K562 (cell line): ENCODE measurements at regions not wholly inside any gene's neighbourhood (a gene's known extent, or its start where the extent isn't known, plus 50 kb on each side); places are given as distances from the start of the nearest gene placed in this dataset.

Experiments
- ATAC-seq: fragments of 200-7000 bp; cut with Tn5 transposase; 3 replicates; pipeline ENCODE4 v1.9.1; 2020; ENCODE audit warnings: moderate library complexity
- BruUV-seq: library from RNA; stranded (reverse); fragments of 400-500 nt; replicated peaks from 2 replicates; lab custom pipeline; 2021; lab: Mats Ljungman, UMichigan
- CTCF ChIA-PET: fragments of 300-600 bp; formaldehyde crosslinking; extraction: SDS; loops from one replicate; lab custom pipeline; 2021; ENCODE audit warnings: low intra/inter-chr PET ratio; lab: Yijun Ruan, JAX
- POLR2A ChIA-PET: fragments of 300-600, 350-650 bp; sonication (Branson Sonifier 250); formaldehyde crosslinking; extraction: SDS; loops from one replicate; lab custom pipeline; 2021; ENCODE audit warnings: antibody characterized with exemption, inconsistent platforms; lab: Yijun Ruan, JAX
- DNase-seq, 4 experiments: peaks; one replicate each; pipeline versions ENCODE4 v3.0.0 to v3.0.0-alpha.2; 2011 to 2018; ENCODE audit warnings: low spot score in 3 of 4, mixed read lengths in 3 of 4; ENCODE audit errors: extremely low read depth in 1 of 4
- FAIRE-seq: peaks from 2 replicates; lab custom pipeline; 2011; peaks lifted over from hg19 to GRCh38; lab: Jason Lieb, UNC
- H2AFZ ChIP-seq: 2 replicates; pipeline ENCODE4 v1.6.0; 2011; ENCODE audit warnings: low read depth, low read length, control low read depth, inconsistent platforms
- H3K27ac ChIP-seq: fragments of 200-600 bp; 3 replicates; pipeline ENCODE4 v1.8.0; 2011; ENCODE audit warnings: low read depth, mild to moderate bottlenecking, control low read depth, inconsistent platforms, low read length, moderate library complexity, mixed read lengths; ENCODE audit errors: extremely low read depth
- H3K27me3 ChIP-seq, 2 experiments: fragments of 300-600 bp in 1 of 2; 2 replicates in 1 of 2; 3 replicates in 1 of 2; pipeline versions ENCODE4 v1.6.0 to v1.8.0; 2011; ENCODE audit warnings: inconsistent platforms in 2 of 2, low read length in 2 of 2, mild to moderate bottlenecking in 1 of 2, mixed read lengths in 1 of 2, moderate library complexity in 1 of 2; ENCODE audit not compliant: control insufficient read depth in 2 of 2, insufficient read depth in 2 of 2
- H3K36me3 ChIP-seq: fragments of 300-600 bp; 3 replicates; pipeline ENCODE4 v1.8.0; 2011; ENCODE audit warnings: mild to moderate bottlenecking, low read length, inconsistent platforms; ENCODE audit not compliant: control insufficient read depth, insufficient read depth
- H3K4me1 ChIP-seq, 2 experiments: fragments of 200-600 bp in 1 of 2; replicated peaks in 1 of 2; 2 replicates in 1 of 2; 3 replicates in 1 of 2; pipeline versions ENCODE4 v1.5.1 to v1.8.0; 2011; ENCODE audit warnings: inconsistent platforms in 2 of 2, low read length in 2 of 2, mild to moderate bottlenecking in 1 of 2, mixed read lengths in 1 of 2, moderate library complexity in 1 of 2; ENCODE audit not compliant: control insufficient read depth in 2 of 2, insufficient read depth in 2 of 2
- H3K4me2 ChIP-seq: 2 replicates; pipeline ENCODE4 v1.6.1; 2011; ENCODE audit warnings: low read length, control low read depth, inconsistent platforms, mixed read lengths; ENCODE audit not compliant: insufficient read depth
- H3K4me3 ChIP-seq: fragments of 200-600 bp; sonication (generic), shearing (Covaris generic); 2 replicates; pipeline ENCODE4 v1.5.1; 2016; ENCODE audit warnings: control low read depth, inconsistent platforms
- H3K79me2 ChIP-seq: fragments of 200-600 bp; 3 replicates; pipeline ENCODE4 v1.8.0; 2011; ENCODE audit warnings: low read length, inconsistent platforms; ENCODE audit not compliant: control insufficient read depth, insufficient read depth
- H3K9ac ChIP-seq, 2 experiments: 2 replicates each; pipeline versions ENCODE4 v1.6.0 to v1.6.1; 2011; ENCODE audit warnings: low read depth in 2 of 2, low read length in 2 of 2, control low read depth in 1 of 2, inconsistent platforms in 1 of 2, mild to moderate bottlenecking in 1 of 2, mixed read lengths in 1 of 2; ENCODE audit not compliant: insufficient read depth in 1 of 2
- H3K9me1 ChIP-seq: one replicate; pipeline ENCODE4 v1.6.0; 2011; ENCODE audit warnings: inconsistent platforms, mild to moderate bottlenecking, low read length, moderate library complexity; ENCODE audit not compliant: control insufficient read depth, insufficient read depth
- H3K9me3 ChIP-seq: replicated peaks from 2 replicates; pipeline ENCODE4 v1.5.1; 2011; ENCODE audit warnings: low read depth, low read length, inconsistent platforms; ENCODE audit not compliant: control insufficient read depth, insufficient read depth
- H4K20me1 ChIP-seq: replicated peaks from 2 replicates; pipeline ENCODE4 v1.6.1; 2011; ENCODE audit warnings: low read length, inconsistent platforms, mixed read lengths; ENCODE audit not compliant: control insufficient read depth, insufficient read depth
- BRF2 ChIP-seq: IDR thresholded peaks from 3 replicates; pipeline ENCODE4 v1.6.1; 2011; ENCODE audit warnings: borderline replicate concordance, mild to moderate bottlenecking; ENCODE audit not compliant: insufficient read length, insufficient read depth
- FOXK1 ChIP-seq: sonication (generic); formaldehyde crosslinking; IDR thresholded peaks from 2 replicates; pipeline ENCODE4 v1.8.0; 2022; ENCODE audit warnings: missing genetic modification reagents, mild to moderate bottlenecking, borderline replicate concordance
- FOXO4 ChIP-seq: fragments of 450-650 bp; formaldehyde crosslinking; IDR thresholded peaks from 2 replicates; pipeline ENCODE4 v1.4.0; 2020; ENCODE audit warnings: mild to moderate bottlenecking, moderate library complexity
- GABPA ChIP-seq: fragments of 200-800 bp; sonication (Bioruptor generic); conservative IDR thresholded peaks from 2 replicates; pipeline ENCODE4 v1.6.1; 2016; ENCODE audit warnings: low read depth, missing genetic modification characterization, missing compliant biosample characterization
- HDAC8 ChIP-seq: fragments of 450-650 bp; IDR thresholded peaks from 2 replicates; pipeline ENCODE4 v1.6.1; 2016; ENCODE audit warnings: mild to moderate bottlenecking, missing genetic modification characterization, moderate library complexity, missing compliant biosample characterization
- HLTF ChIP-seq: fragments of 450-650 bp; IDR thresholded peaks from 2 replicates; pipeline ENCODE4 v1.6.1; 2016
- JUNB ChIP-seq: fragments of 450-650 bp; formaldehyde crosslinking; conservative IDR thresholded peaks from 2 replicates; pipeline ENCODE4 v1.4.0; 2020; ENCODE audit warnings: mild to moderate bottlenecking
- KLF6 ChIP-seq: fragments of 250-450 bp; sonication (Bioruptor Pico); IDR thresholded peaks from 2 replicates; pipeline ENCODE4 v1.4.0; 2020; ENCODE audit warnings: mild to moderate bottlenecking, moderate library complexity, borderline replicate concordance
- MBD2 ChIP-seq: sonication (generic); IDR thresholded peaks from 2 replicates; pipeline ENCODE4 v1.6.1; 2016; ENCODE audit warnings: low read depth, borderline replicate concordance
- MEF2A ChIP-seq: IDR thresholded peaks from 2 replicates; pipeline ENCODE4 v1.6.1; 2011; ENCODE audit warnings: low read depth, mild to moderate bottlenecking, low read length, moderate library complexity; ENCODE audit not compliant: control insufficient read depth
- NR2C2 ChIP-seq, 2 experiments: fragments of 200-800 bp in 1 of 2; sonication (Bioruptor generic) in 1 of 2; sonication (generic) in 1 of 2; formaldehyde crosslinking in 1 of 2; IDR thresholded peaks; 2 replicates each; pipeline versions ENCODE4 v1.6.1 to v1.8.0; 2016 to 2022; ENCODE audit warnings: mild to moderate bottlenecking in 1 of 2, missing compliant biosample characterization in 1 of 2, missing genetic modification characterization in 1 of 2, missing genetic modification reagents in 1 of 2
- RCOR1 ChIP-seq, 2 experiments: IDR thresholded peaks; 2 replicates each; pipeline ENCODE4 v1.6.1; 2012; ENCODE audit warnings: low read depth in 2 of 2, low read length in 2 of 2, borderline replicate concordance in 1 of 2, improper control_type of control experiment in 1 of 2
- SMARCA5 ChIP-seq: fragments of 450-650 bp; IDR thresholded peaks from 2 replicates; pipeline ENCODE4 v1.6.1; 2016
- SREBF1 ChIP-seq: fragments of 150-350 bp; IDR thresholded peaks from 2 replicates; pipeline ENCODE4 v1.6.1; 2014; ENCODE audit warnings: antibody characterized with exemption, low read depth, low read length, borderline replicate concordance
- TBL1XR1 ChIP-seq, 2 experiments: IDR thresholded peaks; 2 replicates each; pipeline ENCODE4 v1.6.1; 2012; ENCODE audit warnings: improper control_type of control experiment in 2 of 2, low read length in 2 of 2, mild to moderate bottlenecking in 1 of 2
- TCF7L2 ChIP-seq: fragments of 150-350 bp; IDR thresholded peaks from 2 replicates; pipeline ENCODE4 v1.6.1; 2016; ENCODE audit warnings: low read depth, mild to moderate bottlenecking, low read length, moderate library complexity
- ZNF395 ChIP-seq: fragments of 200-800 bp; sonication (Bioruptor generic); IDR thresholded peaks from 2 replicates; pipeline ENCODE4 v1.6.1; 2017; ENCODE audit warnings: missing genetic modification characterization, missing compliant biosample characterization
- ZNF507 ChIP-seq: conservative IDR thresholded peaks from 2 replicates; pipeline ENCODE4 v1.6.1; 2017; ENCODE audit warnings: missing genetic modification characterization, missing compliant biosample characterization
- WGBS: fragments of 100-300 bp; shearing (Covaris generic); methylation state at CpG from one replicate; pipeline ENCODE4 v1.1.6; 2016; ENCODE audit warnings: low coverage, mixed read lengths; ENCODE audit not compliant: insufficient coverage; ENCODE audit errors: missing lambda C conversion rate; 5-methylcytosine and 5-hydroxymethylcytosine counted together
- in situ Hi-C: fragments of 300-500 bp; cut with MboI; formaldehyde crosslinking; loops from 4 replicates; pipeline ENCODE4 v1.15.0; 2018; ENCODE audit warnings: inconsistent platforms, mixed read lengths
- intact Hi-C: fragments of 100-400 bp; cut with micrococcal nuclease; formaldehyde crosslinking; loops from 2 replicates; pipeline ENCODE4 v1.14.2; 2022

GRCh38 chr20:61185181-61185580 is 66.9 kb upstream of the CDH4 start (continued):
- TF ChIP-seq ZNF395: no peak
- TF ChIP-seq HLTF: no peak
- TF ChIP-seq MBD2: no peak
- no peak for TF ChIP-seq TBL1XR1 (IDR thresholded peaks at IDR 0.05; ENCODE audit: low read length in 2 of 2)
- TF ChIP-seq NR2C2 (CRISPR knock-in tag; IDR thresholded peaks at IDR 0.05): no peak
- no peak for TF ChIP-seq NR2C2 (tag; IDR thresholded peaks at IDR 0.05)
- TF ChIP-seq JUNB (CRISPR knock-in tag): no peak

- intact Hi-C loops: no loop called here
- POLR2A ChIA-PET: interaction anchor here (0.6 kb wide), 2 partner anchors 222 to 434 kb away, joined by 3 read pairs; no protein-coding TSS in a partner anchor
- no peaks in the 10 kb centered on the region for H3K9me3 ChIP-seq
- ATAC-seq (no peak), DNase-seq (no peak), FAIRE-seq (no peak)
- no peaks in the 10 kb centered on the region for H4K20me1 ChIP-seq
- H3K27ac ChIP-seq: no peak overlapping the region
- no peaks in the 10 kb centered on the region for H3K9me1 ChIP-seq
- H3K9ac ChIP-seq: no peak overlapping the region
- 0% methylated on average over 12 of the region's 12 CpGs for WGBS
- in situ Hi-C loops: no loop called here
- H2AFZ ChIP-seq: no peak overlapping the region
- CTCF ChIA-PET: no interaction called here
- no peak overlapping the region for H3K4me3 ChIP-seq
- H3K4me2 ChIP-seq: no peak overlapping the region
- no peaks in the 10 kb centered on the region for H3K36me3 ChIP-seq
- no peaks in the 10 kb centered on the region for H3K79me2 ChIP-seq
- peaks cover 7 to 12% of the 10 kb centered on the region in 2 experiments; a peak in 3 of 5 replicates for H3K27me3 ChIP-seq
- H3K4me1 ChIP-seq: no peaks in the 10 kb centered on the region
- BruUV-seq: no TSS peak
- no peak for TF ChIP-seq ZNF507 (tag)
- no peak for TF ChIP-seq MEF2A
- TF ChIP-seq SREBF1: no peak
- TF ChIP-seq RCOR1 (IDR thresholded peaks at IDR 0.05; ENCODE audit: borderline replicate concordance in 1 of 2, low read depth in 2 of 2, low read length in 2 of 2): no peak
- no peak for TF ChIP-seq HDAC8
- no peak for TF ChIP-seq SMARCA5
- TF ChIP-seq GABPA (tag): no peak
- no peak for TF ChIP-seq TCF7L2
- no peak for TF ChIP-seq FOXO4 (CRISPR knock-in tag)
- no peak for TF ChIP-seq BRF2
- TF ChIP-seq KLF6 (CRISPR knock-in tag): no peak
- no peak for TF ChIP-seq FOXK1 (CRISPR knock-in tag)
Observed at GRCh38 chr20:61185841-61186601, 66.0 kb upstream of the CDH4 start.
